ENCODE measurements at regions not wholly inside any gene's neighbourhood (a gene's known extent, or its start where the extent isn't known, plus 50 kb on each side); places are given as distances from the start of the nearest gene placed in this dataset.

DNA sequence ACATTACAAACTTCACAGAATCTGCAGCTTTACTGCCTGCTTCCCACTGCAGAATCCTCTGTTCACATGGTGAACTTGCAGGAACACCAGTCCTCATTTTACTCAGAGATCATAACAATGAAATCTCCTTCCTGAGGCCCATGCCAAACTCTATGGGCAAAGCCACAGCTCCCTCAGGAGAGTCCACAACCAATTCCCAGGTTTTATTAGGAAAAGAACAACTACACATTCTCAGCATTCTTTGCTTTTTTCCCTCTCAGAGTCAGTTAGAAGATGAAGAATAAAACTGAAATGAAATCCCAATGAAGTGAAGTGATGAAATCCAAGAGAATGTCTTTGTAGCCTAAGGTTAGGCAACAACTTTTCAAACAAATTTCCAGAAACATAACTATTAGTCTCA is 233.7 kb downstream of the DSEL start:
- TF ChIP-seq, protein P1, sequence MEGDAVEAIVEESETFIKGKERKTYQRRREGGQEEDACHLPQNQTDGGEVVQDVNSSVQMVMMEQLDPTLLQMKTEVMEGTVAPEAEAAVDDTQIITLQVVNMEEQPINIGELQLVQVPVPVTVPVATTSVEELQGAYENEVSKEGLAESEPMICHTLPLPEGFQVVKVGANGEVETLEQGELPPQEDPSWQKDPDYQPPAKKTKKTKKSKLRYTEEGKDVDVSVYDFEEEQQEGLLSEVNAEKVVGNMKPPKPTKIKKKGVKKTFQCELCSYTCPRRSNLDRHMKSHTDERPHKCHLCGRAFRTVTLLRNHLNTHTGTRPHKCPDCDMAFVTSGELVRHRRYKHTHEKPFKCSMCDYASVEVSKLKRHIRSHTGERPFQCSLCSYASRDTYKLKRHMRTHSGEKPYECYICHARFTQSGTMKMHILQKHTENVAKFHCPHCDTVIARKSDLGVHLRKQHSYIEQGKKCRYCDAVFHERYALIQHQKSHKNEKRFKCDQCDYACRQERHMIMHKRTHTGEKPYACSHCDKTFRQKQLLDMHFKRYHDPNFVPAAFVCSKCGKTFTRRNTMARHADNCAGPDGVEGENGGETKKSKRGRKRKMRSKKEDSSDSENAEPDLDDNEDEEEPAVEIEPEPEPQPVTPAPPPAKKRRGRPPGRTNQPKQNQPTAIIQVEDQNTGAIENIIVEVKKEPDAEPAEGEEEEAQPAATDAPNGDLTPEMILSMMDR (conservative IDR thresholded peaks at IDR 0.05; ENCODE audit: low read depth, low read length), result no peak
- no peak for DNase-seq (ENCODE audit: low read depth)
- H3K4me3 ChIP-seq (ENCODE audit: low read length), result no peak overlapping the region

DNA sequence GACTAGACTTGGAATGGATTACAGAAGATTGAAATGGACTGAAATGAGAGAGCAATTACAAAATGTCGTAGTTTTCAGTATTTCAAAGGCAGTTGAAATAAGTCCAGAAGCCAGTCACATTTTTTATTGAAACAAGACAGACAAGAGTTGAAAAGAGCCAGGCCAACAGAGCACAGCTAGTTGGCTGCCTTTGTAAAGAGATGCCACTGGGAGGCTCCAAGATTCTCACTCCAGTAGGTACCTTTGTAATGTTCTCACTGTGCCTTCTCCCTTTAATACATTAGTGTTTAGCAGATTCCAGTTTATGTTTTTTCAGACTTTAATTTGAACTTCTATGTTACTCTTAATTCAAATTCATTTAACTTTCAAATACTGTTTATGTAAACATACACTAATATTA is 234.8 kb downstream of the DSEL start:
- TF ChIP-seq, protein P1 (conservative IDR thresholded peaks at IDR 0.05; ENCODE audit: low read depth, low read length), result no peak
- H3K4me3 ChIP-seq (ENCODE audit: low read length), result no peak overlapping the region
- DNase-seq (ENCODE audit: low read depth), result no peak

DNA sequence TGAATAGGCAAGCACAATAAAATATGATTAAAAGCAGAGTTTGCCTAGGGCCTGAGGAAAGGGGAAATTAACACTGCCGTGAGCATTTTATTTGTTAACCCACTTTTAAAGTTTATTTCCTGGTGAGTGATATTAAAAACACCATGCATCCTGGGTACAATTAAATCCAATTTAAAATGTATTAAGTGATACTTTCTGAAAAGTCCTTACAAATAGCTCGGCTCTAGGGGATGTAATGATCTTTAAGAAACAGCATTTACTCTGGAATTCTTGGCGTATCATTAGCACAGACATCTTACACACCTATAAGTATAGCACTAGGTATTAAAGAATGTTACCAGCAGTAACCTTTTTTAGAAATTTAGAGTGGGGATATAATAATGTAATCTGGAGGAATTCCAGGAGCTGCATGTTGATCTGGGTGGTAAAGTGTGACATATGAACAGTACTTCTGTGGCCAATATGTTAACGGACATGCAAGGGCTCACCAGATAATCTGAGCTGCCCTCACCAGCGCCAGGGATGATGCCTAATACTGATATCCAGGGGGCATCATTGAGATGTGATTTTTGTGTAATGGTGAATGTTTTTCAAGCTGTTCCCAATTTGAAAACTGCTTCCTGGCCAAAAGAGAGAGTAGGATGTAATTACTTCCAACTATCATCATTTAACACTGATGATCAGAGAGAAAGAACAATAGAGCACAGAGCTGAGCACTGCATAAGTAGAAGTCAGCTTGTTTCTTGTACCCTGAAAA is 235.9 kb downstream of the DSEL start:
- H3K4me3 ChIP-seq (ENCODE audit: low read length), result no peak overlapping the region
- TF ChIP-seq, protein P1 (conservative IDR thresholded peaks at IDR 0.05; ENCODE audit: low read depth, low read length), result no peak
- no peak for DNase-seq (ENCODE audit: low read depth)

DNA sequence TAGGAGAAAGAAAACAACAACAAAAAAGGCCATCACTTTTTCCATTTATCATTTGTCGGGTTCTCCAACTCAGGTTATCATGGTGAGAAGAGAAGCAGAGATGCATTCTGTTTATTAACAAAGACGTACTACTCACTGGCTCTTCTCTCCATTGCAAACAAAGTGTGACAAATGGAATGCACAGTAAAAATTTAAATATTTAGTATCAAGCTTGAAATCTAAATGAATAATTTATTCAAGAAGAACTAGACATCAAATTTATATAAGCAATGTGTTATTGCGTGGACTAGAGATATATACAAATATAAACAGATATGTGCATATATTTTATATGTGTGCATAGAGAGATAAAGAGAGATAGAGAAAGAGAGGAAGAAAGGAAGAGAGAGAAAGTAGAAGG is 236.5 kb downstream of the DSEL start:
- no peak for DNase-seq (ENCODE audit: low read depth)
- H3K4me3 ChIP-seq (ENCODE audit: low read length), result no peak overlapping the region
- TF ChIP-seq, protein P1 (conservative IDR thresholded peaks at IDR 0.05; ENCODE audit: low read depth, low read length), result no peak

DNA sequence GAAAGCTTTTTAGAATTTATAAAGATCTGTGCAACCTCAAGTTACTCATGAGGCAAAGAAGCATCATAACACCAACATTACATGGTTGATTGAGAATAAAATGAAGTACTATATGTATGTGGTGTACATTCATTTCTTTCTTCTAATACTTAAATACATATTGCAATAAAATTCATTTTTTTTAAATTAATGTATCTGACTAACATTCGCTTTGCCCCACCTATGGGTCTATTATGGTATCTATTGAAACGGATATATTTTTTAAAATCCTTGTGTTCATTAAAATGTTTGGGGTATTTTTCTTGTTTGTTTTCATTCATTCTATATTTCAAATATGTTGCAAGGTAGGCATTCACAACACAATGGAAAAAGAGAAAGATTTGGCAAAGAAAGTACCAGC is 237.5 kb downstream of the DSEL start:
- no peak for DNase-seq (ENCODE audit: low read depth)
- TF ChIP-seq, protein P1 (conservative IDR thresholded peaks at IDR 0.05; ENCODE audit: low read depth, low read length), result no peak
- H3K4me3 ChIP-seq (ENCODE audit: low read length), result no peak overlapping the region

DNA sequence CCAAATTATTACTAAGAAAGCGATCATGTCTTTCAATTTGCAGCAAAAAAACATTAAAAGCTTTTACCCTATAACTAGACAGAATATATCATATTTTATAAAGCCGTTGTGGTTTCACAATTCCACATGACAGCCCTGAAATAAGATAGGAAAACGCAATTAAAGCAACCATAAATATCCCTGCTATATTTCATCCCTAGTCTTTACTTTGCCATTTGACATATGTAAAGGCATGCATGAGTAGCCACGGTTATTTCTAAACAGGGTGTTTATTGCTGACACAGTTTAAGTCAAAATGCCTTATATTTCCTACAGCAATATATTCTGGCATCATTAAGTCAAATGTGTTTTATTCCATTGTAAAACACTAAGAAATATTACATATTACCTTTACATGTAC is 239.9 kb downstream of the DSEL start:
- no peak for DNase-seq (ENCODE audit: low read depth)
- no peak overlapping the region for H3K4me3 ChIP-seq (ENCODE audit: low read length)
- TF ChIP-seq, protein P1 (conservative IDR thresholded peaks at IDR 0.05; ENCODE audit: low read depth, low read length), result no peak

DNA sequence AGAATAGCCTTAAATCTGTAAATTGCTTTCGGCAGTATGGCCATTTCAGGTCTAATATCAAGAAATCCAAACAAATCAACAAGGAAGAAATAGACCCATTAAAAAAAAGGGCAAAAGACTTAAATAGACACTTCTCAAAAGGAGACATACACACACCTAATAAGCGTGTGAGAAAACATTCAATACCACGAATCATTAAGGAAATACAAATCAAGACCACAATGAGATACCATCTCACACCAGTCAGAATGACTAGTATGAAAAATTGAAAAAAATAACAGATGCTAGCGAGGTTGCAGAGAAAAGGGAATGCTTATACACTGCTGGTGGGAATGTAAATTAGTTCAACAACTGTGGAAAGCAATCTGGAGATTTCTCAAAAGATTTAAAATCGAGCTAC is 243.2 kb downstream of the DSEL start:
- H3K4me3 ChIP-seq (ENCODE audit: low read length), result no peak overlapping the region
- TF ChIP-seq, protein P1 (conservative IDR thresholded peaks at IDR 0.05; ENCODE audit: low read depth, low read length), result no peak
- DNase-seq (ENCODE audit: low read depth), result no peak
